Neutrophil (primary cell): ENCODE measurements at regions not wholly inside any gene's neighbourhood (a gene's known extent, or its start where the extent isn't known, plus 50 kb on each side); places are given as distances from the start of the nearest gene placed in this dataset.

Source experiments
- H3K27ac ChIP-seq: fragments of 200-600 bp; sonication (generic); 2 replicates; pipeline ENCODE4 v1.5.1; 2016; ENCODE audit warnings: mild to moderate bottlenecking, moderate library complexity
- H3K27me3 ChIP-seq: fragments of 200-600 bp; sonication (generic); 2 replicates; pipeline ENCODE4 v1.6.0; 2016; ENCODE audit warnings: mild to moderate bottlenecking
- H3K36me3 ChIP-seq: fragments of 200-600 bp; sonication (generic); 2 replicates; pipeline ENCODE4 v1.5.1; 2017
- H3K4me1 ChIP-seq, 2 experiments: fragments of 200-600 bp in 1 of 2; sonication (generic) in 1 of 2; 1 replicate in 1 of 2; 2 replicates in 1 of 2; pipeline versions ENCODE4 v1.5.1 to v1.6.1; 2013 to 2016; ENCODE audit warnings: low read depth in 1 of 2, low read length in 1 of 2, mild to moderate bottlenecking in 1 of 2, moderate library complexity in 1 of 2; ENCODE audit not compliant: control insufficient read depth in 1 of 2, insufficient read depth in 1 of 2
- H3K4me3 ChIP-seq, 2 experiments: fragments of 200-600 bp in 1 of 2; sonication (generic) in 1 of 2; 1 replicate in 1 of 2; 2 replicates in 1 of 2; pipeline ENCODE4 v1.5.1; 2013 to 2016; ENCODE audit warnings: low read depth in 1 of 2, low read length in 1 of 2, mild to moderate bottlenecking in 1 of 2, moderate library complexity in 1 of 2
- H3K9me3 ChIP-seq: fragments of 200-600 bp; sonication (generic); 2 replicates; pipeline ENCODE4 v1.5.1; 2016
- CTCF ChIP-seq: fragments of 200-600 bp; sonication (generic); IDR thresholded peaks from 2 replicates; pipeline ENCODE4 v1.5.1; 2016; ENCODE audit warnings: antibody characterized with exemption

DNA sequence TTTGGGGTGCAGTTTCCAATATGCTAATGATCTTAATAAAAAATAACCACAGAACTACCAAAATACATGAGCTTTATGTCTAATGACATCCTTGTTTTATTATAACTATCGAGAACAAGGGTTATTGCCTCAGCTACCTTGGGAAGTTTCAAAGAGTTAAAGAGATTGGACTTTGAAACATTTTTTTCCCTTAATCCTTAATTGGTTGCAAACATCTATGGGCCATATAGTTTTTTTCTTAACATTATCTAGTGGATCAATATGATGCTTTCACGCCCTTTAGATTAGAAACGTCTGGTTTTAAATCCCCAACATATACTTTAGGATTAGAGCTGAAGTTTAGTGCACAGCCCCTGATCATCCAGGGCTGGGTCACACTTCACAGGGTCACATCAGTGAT lies 219.2 kb upstream of the SGO1 start:
- H3K4me3 ChIP-seq = no peak overlapping the region
- H3K27ac ChIP-seq = no peak overlapping the region
- no peaks in the 10 kb centered on the region for H3K27me3 ChIP-seq
- H3K9me3 ChIP-seq = no peaks in the 10 kb centered on the region
- H3K4me1 ChIP-seq = no peaks in the 10 kb centered on the region
- no peak for TF ChIP-seq CTCF
- no peaks in the 10 kb centered on the region for H3K36me3 ChIP-seq

GRCh38 chr3:20404741-20405100 lies 218.7 kb upstream of the SGO1 start:
- no peak for TF ChIP-seq CTCF
- no peaks in the 10 kb centered on the region for H3K4me1 ChIP-seq
- no peak overlapping the region for H3K4me3 ChIP-seq
- H3K36me3 ChIP-seq = no peaks in the 10 kb centered on the region
- no peaks in the 10 kb centered on the region for H3K27me3 ChIP-seq
- H3K27ac ChIP-seq = no peak overlapping the region
- H3K9me3 ChIP-seq = no peaks in the 10 kb centered on the region

- no peaks in the 10 kb centered on the region for H3K4me1 ChIP-seq
- TF ChIP-seq CTCF = no peak
Measured at GRCh38 chr3:20403986-20404740, 218.2 kb upstream of the SGO1 start.

DNA sequence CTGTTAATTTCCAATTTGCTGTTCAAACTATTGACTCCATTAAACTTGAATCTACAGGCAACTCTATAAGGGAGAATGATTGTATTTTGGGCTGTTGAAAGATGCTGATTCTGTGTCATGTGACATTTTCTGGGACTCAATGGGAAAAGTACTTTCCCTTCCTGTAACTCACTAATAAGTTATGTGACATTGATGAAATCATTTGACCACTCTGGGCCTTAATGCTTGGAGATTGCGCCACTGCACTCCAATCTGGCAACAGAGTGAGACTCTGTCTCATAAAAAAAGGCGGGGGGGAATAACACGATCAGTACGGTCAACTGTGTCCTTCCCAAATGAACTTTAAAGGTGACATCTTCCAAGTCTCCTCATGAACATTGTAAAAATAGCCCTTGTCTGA lies 215.2 kb upstream of the SGO1 start:
- Histone ChIP-seq H3K4me1 (no peaks in the 10 kb centered on the region), H3K36me3 (no peaks in the 10 kb centered on the region), H3K27ac (no peak overlapping the region), H3K9me3 (no peaks in the 10 kb centered on the region), H3K4me3 (no peak overlapping the region), H3K27me3 (no peaks in the 10 kb centered on the region)
- no peak for TF ChIP-seq CTCF

More at GRCh38 chr3:20403986-20404740, 218.2 kb upstream of the SGO1 start:
- Histone ChIP-seq H3K27ac (no peak overlapping the region), H3K36me3 (no peaks in the 10 kb centered on the region), H3K4me3 (no peak overlapping the region), H3K27me3 (no peaks in the 10 kb centered on the region), H3K9me3 (no peaks in the 10 kb centered on the region)

- no peaks in the 10 kb centered on the region for H3K9me3 ChIP-seq
- H3K27me3 ChIP-seq = no peaks in the 10 kb centered on the region
- H3K4me3 ChIP-seq = no peak overlapping the region
- no peak overlapping the region for H3K27ac ChIP-seq
- no peaks in the 10 kb centered on the region for H3K4me1 ChIP-seq
- H3K36me3 ChIP-seq = no peaks in the 10 kb centered on the region
- no peak for TF ChIP-seq CTCF
Measured at GRCh38 chr3:20400686-20401085, 214.7 kb upstream of the SGO1 start.
